G401.6 (cell line): ENCODE measurements at regions not wholly inside any gene's neighbourhood (a gene's known extent, or its start where the extent isn't known, plus 50 kb on each side); places are given as distances from the start of the nearest gene placed in this dataset.

Experiments used
- FAIRE-seq: peaks from 2 replicates; lab custom pipeline; 2012; peaks lifted over from hg19 to GRCh38; lab: Jason Lieb, UNC

DNA sequence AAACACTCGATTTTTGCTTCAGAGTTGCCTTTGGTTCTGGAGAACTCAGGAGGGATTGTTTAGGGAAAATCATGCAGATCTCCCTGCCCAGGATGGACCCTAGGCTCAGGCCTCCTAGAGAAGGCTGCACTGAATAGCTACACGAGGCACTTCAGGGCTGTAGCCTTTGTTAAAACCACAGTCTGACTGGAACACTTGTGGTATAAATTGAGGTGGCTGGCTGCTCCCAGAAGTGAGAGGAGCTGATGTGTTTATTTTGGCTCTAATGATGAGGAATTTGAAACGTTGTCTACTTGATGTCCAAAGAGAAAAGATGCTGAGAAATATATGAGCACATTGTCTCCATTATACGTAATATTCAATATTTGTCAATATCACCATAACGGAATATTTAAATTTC, 762.1 kb upstream of the ARGLU1 start:
- no peak for FAIRE-seq

DNA sequence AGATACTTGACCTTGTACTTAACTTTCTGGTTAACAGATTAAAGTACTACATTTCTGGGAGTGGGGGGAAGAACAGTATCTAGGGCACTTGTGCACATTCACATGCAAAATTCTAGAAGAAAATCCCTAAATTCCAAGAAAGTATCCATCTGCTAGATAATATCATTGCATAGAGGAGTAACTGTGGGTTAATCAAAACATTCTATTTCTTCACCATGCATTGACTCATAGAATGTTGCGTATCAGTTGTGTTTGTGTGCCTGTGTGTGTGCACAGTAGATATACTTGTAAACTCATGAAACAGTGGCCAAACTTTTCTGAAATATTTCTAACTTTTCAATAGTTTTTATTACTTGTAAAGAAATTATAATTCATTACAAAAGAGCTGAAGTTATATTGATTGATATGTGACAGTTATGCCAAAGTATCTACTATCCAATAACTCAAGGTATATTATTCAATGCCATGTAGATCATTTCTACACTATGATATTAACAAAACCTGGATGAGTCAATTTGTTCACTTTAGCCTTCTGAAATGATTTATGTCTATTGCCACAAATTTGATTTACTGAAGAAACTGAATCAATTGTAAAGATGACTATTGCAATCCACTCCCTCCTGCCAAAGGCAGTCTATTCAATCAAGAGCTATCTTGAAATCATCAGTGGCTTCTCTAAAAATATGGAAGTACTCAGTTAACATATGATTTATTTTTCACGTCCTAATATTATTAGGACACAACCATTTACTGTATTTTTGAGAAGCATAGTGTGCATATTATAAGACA, 756.7 kb upstream of the ARGLU1 start:
- FAIRE-seq, result no peak

DNA sequence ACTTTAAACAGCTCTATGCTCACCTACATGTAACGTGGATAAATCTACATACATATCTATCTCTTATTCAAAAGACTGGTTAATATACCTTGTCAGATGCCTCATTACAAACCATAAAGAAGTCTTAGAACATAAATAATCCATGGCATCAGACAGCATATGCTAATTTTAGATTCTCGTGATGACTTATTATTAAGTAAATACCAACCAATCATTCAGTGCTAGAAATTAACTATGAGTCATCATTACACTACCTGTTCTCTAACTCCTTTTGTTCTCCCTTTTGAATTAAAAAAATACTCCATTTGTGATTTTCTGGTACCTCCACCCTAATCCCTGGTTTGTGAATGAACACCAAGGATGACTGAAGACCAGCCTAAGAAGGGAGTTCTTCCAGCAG, 754.3 kb upstream of the ARGLU1 start:
- no peak for FAIRE-seq

DNA sequence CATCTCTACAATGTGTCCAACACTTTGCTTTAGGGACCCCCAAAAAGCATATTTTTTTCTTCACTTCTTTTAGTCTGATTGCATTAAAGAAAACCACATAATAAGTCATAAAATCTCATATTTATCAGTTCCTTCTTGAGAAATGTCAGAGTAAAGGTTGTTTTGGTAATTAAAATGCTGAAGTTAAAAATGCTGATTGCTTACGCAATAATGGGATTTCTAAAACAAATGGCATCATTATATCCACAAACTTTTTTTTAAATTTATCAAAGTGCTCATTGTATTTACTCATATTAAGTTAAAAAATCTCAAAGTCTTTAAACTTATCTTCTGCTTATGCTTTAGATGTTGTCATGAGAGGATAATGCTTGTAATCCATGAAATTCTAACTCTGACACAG, 737.2 kb upstream of the ARGLU1 start:
- no peak for FAIRE-seq

DNA sequence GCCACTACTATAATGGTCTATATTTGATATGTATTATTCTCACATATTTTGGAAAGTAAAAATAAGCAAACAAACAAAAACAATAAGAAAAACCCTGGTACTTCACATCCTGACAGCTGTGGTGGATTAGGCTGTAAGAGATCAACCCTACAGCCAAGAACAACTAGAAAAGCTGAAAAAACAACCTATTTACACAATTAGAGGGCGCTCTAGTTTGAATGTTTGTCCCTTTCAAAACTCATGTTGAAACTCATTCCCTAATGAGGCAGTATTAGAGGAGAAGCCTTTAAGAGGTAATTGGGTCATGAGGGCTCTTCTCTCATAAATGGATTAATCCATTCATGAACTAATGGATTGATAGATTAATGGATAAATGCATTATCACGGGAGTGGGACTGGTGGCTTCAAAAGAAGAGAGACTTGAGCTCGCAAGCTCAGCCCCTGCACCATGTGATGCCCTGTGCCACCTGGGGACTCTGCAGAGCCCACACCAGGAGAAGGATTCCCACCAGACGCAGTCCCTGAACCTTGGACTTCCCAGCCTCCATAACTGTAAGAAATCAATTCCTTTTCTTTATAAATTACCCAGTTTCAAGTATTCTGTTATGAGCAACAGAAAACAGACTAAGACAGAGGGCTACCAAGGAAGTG, 733.9 kb upstream of the ARGLU1 start:
- FAIRE-seq, result peak; percentile 54

DNA sequence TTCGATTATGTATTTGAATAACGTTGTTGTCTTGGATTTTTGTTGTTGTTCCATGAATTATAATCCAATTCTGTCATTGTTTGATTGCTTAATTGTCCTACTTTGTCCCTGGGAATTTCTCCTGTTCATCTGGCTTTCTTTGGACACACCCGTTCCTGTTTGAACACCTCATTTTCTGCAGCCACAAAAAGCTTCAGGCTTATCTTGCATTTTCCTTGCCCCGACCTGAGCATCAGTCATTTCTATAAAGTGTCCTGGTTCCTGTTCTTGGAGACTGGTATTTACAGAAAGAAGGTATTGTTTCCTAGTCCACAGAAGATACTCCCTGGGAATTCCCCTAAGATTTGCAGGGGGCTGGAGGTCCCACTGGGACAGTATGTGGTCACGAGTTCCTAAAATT, 731.8 kb upstream of the ARGLU1 start:
- no peak for FAIRE-seq

DNA sequence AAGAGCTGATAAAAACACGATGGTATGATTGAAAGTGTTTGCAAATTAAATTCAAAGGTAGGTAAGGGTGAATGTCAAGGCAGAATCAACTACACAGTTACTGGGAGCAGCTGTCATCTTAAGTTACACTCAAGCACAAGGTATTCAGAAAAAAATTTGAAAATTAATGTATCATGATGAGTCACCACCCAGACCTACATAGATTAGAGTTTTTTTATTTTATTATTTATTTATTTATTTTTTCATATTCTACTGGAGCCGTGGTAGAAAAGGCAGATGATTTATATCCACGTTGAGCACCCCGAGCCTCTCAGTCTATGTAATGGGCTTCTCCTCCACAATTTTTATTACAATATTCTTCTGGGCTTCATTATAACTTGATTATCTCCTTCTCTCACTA, 728.9 kb upstream of the ARGLU1 start:
- no peak for FAIRE-seq

DNA sequence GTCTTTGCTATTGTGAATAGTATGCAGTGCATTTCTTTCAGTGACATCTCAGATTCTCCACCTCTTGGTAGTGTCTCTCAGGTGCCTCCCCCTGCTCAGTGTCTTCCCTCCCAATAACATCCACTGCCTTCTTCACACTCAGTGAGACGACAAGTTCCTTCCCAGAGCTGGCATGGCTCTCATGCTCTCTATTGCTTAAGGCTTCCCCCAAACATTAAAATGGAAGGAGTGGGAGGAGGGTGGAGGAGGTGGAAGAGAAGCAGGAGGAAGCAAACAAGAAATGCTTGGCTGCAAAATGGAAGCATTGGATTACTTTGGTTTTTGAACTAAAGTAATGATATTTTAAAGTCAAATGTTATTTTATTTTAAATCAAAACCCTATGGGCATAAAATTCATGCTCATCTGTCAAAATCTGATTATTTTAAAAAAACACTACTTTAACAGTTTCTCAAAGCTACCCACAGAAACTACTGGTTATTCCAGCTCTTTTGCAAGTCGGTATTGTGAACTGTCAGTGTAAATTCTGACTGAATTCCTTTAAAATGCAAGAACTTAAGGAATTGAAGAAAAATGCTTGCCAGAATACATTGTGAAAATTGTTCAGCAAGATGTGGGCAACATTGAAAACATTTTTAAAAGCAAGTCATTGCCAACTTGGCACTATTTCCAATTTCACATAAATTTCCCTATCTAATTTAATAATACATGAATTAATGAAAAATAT, 727.6 kb upstream of the ARGLU1 start:
- no peak for FAIRE-seq

DNA sequence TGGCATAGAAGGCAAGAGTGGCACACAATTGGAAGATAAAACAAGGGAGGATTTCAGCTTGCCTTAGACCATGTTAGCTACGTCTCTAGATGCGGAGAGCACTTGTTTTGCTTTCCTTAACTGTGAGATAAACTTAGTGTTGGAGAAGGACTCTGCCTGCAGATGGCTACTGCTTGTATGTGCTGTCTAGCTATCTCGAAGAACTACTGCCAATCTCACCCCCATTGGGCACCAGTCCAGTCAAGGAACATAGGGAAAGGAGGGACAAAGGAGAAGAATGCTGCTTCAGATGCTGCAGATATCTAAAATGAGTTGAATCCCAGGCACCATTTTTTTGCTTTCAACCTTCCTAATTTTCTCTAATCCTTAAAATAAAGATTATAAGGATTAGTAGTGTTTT, 726.0 kb upstream of the ARGLU1 start:
- FAIRE-seq, result no peak

DNA sequence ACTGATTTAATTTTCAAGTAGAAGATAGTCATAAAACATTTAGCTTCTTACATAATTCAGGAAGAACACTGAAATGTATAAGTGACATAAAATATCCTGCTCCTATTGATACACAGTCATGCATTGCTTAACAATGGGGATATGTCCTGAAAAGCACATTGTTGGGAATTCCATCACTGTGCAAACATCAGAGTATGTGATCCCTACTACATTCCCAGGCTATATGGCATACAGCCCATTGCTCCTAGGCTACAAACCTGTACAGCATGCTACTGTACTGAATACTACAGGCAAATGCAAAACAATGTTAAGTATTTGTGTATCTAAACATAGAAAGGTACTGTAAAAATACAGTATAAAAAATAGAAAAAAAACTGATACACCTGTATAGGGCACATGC, 723.9 kb upstream of the ARGLU1 start:
- FAIRE-seq, result no peak

DNA sequence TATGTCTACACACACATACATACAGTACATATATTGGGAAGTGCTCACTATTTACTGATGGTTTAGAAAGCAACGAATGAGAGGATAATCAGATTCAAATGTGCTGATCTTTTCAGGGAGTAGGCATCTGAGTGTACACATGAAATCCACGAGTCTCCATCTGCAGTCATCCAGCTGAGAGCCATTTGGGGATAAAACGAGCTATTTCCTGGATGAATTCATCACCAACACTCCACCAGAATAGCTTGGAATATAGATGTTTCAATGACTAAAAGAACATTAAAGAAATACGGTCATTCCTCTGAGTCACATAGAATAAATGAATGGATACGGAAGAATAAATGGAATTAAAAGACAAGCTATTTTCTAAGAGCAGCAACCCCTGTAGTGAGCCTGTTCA, 721.6 kb upstream of the ARGLU1 start:
- FAIRE-seq, result no peak

DNA sequence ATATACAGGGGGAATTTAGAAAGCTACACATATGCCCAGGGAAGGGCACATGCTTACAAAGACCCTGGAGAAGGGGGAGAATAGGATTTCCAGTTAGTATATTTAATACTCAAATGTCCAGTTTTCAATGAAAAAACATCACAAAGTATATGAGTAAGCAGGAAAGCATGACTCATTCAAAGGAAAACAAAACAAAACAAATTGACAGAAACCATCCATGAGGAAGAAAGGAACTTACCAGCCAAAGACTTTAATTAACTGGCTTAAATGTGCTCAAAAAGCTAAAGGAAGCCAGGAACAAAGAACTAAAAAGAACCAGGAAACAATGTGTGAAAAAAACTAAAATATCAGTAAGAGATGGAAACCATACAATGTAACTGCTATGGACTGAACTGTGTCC, 716.2 kb upstream of the ARGLU1 start:
- FAIRE-seq, result no peak

DNA sequence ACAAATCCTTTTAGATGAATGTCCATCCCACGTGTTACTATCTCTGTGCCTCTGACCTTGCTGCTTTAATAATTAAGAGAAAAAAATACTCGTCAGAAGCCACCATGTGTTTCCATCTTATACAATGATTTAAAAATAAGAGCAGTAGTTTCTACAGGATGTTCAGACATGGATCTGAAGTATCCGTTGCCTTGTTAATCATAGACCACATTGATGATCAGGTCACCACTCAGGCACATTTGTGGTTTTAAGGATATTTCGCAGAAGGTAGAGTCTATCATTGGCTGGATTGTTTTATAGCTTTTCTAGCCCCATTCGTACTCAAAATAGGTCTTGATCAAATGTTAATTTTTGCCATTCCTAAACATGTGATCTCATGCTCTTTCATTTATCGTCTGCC, 710.0 kb upstream of the ARGLU1 start:
- FAIRE-seq, result no peak

DNA sequence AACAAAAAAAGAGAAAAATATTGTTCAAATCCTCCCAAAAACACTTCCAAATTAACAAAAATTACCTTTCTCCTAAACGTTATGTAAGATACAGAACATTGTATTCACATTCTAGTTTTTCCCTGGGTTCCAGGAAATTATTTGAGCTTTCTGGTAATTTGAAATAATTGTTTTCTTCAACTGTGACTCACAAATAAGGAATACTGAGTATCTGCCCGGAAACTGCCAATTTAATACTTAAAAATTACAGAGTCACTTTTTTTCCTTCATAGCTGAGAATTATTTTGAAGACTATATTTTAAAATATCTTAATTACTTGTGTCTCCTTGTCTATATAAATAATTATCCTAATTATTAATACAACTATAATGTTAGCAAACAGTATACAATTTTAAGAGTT, 709.0 kb upstream of the ARGLU1 start:
- no peak for FAIRE-seq

DNA sequence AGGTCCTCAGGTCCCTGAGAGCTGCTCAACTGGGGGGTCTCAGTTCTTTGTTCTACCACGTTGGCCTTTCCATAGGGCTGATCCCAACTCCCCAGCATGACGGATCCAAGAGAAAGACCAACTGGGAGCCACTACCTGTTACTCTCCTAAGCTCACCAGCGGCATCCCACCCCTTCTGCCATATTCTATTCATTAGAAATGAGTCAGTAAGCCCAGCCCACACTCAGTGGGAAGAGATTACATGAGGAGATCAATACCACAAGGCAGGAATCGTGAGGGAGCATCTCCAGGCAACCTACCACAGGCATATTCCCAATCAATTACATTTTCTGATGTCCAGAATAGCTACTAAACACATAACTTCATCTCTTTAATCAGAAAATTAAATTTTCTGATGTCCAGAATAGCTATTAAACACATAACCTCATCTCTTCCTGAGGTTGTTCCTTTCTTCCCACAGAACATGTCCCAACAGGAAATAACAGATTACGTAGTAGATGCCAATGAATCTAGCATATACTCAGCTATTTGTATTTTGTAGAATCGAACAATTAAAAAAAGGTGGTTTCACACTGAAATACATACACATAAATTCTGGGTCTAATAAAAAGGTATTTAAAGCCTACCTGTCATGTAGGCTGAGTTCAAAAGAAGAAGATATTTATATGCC, 708.1 kb upstream of the ARGLU1 start:
- no peak for FAIRE-seq

DNA sequence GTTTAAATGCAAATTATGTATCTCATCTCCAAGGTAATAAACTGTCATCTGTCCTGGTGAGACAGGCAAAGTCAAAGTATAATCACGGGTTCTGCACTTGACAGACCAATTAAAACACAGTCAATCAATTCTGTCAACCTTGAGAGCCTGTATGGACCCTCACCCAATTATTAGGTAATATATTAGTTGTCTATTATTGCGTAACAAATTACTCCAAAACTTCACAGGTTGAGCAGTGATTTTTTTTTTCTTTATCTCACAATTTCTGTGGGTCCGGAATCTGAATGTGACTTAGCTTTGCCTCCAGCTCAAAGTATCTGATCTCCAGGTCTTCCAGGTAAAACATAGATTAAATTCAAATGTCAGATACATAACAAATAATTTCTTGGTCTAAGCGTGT, 707.4 kb upstream of the ARGLU1 start:
- FAIRE-seq, result no peak

DNA sequence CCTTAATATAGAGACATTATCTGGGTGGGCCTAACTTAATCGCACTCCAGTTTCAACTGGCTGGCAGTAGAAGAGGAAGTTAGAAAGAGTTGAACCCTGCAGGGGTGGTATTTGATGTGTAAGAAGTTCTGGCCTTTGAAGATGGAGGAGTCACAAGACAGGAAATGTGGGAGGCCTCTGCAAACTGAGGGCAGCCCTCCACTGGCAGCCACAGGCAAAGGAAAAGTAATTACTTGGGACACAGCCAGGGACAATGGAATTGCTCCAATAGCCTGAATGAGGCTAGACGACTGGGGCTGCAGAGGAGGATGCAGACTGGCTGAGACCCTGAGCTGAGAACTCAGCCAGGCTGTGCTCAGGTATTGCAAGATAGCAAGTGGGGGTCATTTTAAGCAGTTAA, 703.3 kb upstream of the ARGLU1 start:
- no peak for FAIRE-seq

DNA sequence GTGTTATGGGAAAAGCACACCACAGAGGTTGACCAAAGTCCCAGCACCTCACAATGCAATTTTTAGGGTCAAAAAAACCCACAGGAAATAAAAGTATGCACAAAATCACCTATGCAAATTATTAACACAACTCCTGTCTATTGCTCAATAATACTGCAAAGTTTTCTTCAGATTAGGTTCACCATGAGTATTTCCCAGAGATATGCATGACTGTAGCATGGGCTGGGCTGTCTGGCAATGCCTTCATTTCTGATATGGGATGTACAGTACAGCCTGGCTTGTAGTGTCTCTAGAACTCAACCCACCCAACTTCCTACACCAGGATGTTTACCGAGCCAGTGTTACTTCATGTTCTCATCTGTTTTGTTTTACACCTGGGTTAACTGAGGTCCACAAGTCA, 698.7 kb upstream of the ARGLU1 start:
- FAIRE-seq, result no peak

DNA sequence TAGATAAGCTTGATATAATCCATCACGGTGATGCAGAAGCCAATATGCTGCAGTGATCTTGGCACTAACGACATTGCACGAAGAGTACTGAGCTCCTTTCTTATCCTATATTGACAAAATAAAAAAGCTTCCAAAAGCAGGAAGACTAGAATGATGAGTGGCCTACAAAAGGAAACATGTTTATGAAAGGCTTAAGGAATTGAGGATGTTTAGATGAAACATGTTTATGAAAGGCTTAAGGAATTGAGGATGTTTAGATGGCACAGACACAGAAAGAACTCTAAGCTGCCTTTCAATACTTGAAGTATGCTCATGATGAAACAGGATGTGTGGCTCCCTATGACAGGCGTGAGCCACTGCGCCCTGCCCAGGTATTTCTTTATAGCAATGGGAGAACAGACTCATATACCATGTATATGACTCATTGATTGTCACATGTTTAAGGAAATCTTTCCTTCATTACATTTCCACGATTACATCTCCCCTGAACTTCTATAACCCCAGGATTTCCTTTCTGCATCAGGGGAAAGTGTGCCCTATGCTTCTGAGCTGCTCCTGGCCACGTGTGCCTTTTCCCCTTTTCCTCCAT, 690.8 kb upstream of the ARGLU1 start:
- FAIRE-seq, result no peak

DNA sequence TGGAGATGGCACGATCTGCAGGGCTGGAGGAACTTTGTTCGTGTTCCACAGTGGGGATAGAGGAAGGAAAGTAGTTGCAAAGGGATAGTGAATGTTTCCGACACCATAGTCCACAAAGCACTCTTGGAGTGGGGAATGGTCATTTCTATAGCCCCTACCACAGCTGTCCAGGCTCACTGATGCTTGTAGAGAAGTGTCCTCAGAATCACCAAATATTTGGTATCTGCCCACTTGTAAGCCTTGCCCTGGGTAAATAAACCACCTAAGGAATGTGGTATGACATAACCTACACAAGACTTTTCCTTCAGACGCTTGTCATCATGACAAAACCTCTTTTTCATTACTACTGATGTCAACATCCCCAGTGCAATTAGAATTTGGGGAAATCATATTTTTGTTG, 686.5 kb upstream of the ARGLU1 start:
- no peak for FAIRE-seq

DNA sequence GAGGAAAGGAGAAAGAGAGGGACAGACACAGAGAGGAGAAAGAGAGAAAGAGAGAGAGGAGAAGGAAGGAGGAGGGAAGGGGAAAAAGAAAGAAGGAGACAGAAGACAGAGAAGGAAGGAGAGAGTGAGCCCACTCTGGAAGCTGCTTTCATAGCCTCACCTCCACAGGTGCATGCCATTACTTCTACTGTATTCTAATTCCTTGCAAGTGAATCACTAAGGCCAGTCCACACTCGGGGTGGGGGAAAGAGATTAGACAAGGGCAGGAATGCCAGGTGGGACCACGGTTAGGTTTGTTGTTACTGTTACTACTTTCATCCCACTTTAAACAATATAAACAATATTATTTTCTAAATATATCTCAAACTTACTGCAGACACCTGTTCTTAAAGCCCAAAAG, 684.5 kb upstream of the ARGLU1 start:
- FAIRE-seq, result no peak

DNA sequence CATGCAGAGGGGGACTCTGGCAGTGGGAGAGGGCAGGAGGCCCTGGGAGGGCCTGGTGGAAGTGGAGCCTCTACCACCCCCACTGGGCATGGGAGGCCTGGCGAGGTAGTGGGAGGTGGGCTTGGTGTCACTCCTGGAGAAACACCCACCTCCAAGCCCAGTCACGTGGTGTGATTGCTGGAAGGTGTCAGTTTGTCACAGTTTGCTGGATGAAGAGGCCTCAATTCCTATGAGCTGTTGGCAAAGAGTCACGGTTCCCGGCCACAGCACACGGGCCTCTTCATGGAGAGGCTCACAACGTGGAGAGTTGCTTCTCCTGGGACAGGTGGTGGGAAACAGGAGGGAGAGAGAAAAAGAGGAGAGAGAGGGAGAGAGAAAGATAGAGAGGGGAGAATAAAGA, 684.1 kb upstream of the ARGLU1 start:
- FAIRE-seq, result no peak

DNA sequence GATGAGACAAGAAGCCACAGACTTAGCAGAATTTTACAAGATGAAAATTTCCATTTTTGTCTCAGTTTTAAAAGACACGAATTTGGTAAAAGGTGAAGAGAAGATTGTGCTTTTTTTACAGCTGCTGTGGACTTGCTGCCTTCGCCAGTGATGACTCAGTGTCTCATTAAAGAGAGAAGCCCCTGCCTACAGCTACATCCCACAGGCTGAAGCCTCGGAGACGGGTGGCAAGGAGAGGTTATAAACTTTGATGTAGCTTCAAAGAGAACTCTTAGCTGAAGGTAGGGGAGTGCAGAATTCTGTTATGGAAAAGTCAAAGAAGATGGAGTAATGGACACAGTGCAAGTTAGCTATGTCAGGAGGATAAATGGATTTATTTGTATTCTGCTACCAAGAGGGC, 683.4 kb upstream of the ARGLU1 start:
- no peak for FAIRE-seq
